OCI-LY3 (cell line): ENCODE measurements at regions not wholly inside any gene's neighbourhood (a gene's known extent, or its start where the extent isn't known, plus 50 kb on each side); places are given as distances from the start of the nearest gene placed in this dataset.

ENCODE experiments used
- H2AFZ ChIP-seq: fragments of 200-600, 300-600 bp; shearing (Covaris generic); 2 replicates; pipeline ENCODE4 v1.6.0; 2014; ENCODE audit warnings: antibody characterized with exemption, low read depth, low read length
- H3K27ac ChIP-seq: fragments of 200-600, 300-600 bp; sonication (generic); 2 replicates; pipeline ENCODE4 v1.5.1; 2014; ENCODE audit warnings: mild to moderate bottlenecking, low read length, moderate library complexity, mixed read lengths
- H3K27me3 ChIP-seq: fragments of 200-600, 300-600 bp; sonication (generic); 2 replicates; pipeline ENCODE4 v1.6.1; 2014; ENCODE audit warnings: low read depth, low read length, mixed read lengths
- H3K36me3 ChIP-seq: fragments of 200-600, 300-600 bp; sonication (generic); replicated peaks from 2 replicates; pipeline ENCODE3; 2014; ENCODE audit warnings: low read depth, low read length, mixed read lengths
- H3K4me1 ChIP-seq: fragments of 300-600, 200-600 bp; sonication (generic); 2 replicates; pipeline ENCODE4 v1.6.1; 2014; ENCODE audit warnings: low read length, mixed read lengths
- H3K4me2 ChIP-seq: fragments of 200-600, 300-600 bp; sonication (generic); 2 replicates; pipeline ENCODE4 v1.6.1; 2014; ENCODE audit warnings: low read length, mixed read lengths
- H3K4me3 ChIP-seq: fragments of 300-600, 200-600 bp; sonication (generic); 2 replicates; pipeline ENCODE4 v1.5.1; 2014; ENCODE audit warnings: antibody characterized with exemption, mild to moderate bottlenecking, low read length, moderate library complexity
- H3K79me2 ChIP-seq: fragments of 300-600, 200-600 bp; shearing (Covaris generic); 2 replicates; pipeline ENCODE4 v1.6.1; 2014; ENCODE audit warnings: mild to moderate bottlenecking, low read length, mixed read lengths
- H3K9ac ChIP-seq: fragments of 300-600, 200-600 bp; shearing (Covaris generic); 2 replicates; pipeline ENCODE4 v1.6.0; 2014; ENCODE audit warnings: mild to moderate bottlenecking, low read length, moderate library complexity
- H3K9me3 ChIP-seq: fragments of 200-600, 300-600 bp; shearing (Covaris generic); 2 replicates; pipeline ENCODE4 v1.6.1; 2014; ENCODE audit warnings: low read length, mixed read lengths; ENCODE audit not compliant: insufficient read depth
- H4K20me1 ChIP-seq: fragments of 200-600, 300-600 bp; sonication (generic); 2 replicates; pipeline ENCODE4 v1.6.1; 2016; ENCODE audit warnings: low read length, mixed read lengths; ENCODE audit not compliant: insufficient read depth
- EZH2phosphoT487 ChIP-seq: fragments of 200-600 bp; shearing (Covaris generic); IDR thresholded peaks from 2 replicates; pipeline ENCODE4 v1.6.1; 2018; ENCODE audit warnings: antibody characterized with exemption, mixed run types, low read depth
- TF ChIP-seq, protein P1 (sequence below): fragments of 200-600, 300-600 bp; sonication (generic); IDR thresholded peaks from 2 replicates; pipeline ENCODE4 v1.5.1; 2014; ENCODE audit warnings: antibody characterized with exemption, low read length, low read depth

DNA sequence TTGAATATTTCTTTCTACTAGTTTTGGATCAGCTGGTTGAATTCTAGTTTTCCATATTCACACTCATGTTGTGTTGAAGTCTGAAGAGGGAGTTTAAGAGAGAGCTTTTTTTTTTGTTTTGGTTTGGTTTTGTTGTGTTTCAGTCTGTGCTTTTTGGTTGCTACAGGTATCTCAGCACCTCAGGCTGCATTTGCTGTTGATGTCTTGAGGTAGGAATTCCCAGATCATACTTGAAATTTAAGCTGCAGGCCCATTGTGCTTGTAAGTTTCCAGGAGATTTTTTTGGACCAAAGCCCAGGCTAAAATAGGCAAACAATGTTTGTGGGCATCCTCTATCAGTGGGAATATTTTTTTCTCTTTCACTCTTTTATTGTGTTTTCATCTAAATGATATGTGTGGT is 190.2 kb upstream of the AGA start:
- Histone ChIP-seq H3K4me1 (no peaks in the 10 kb centered on the region), H3K27me3 (no peaks in the 10 kb centered on the region), H3K27ac (no peak overlapping the region), H3K79me2 (no peaks in the 10 kb centered on the region), H3K4me3 (no peak overlapping the region), H3K36me3 (no peaks in the 10 kb centered on the region), H3K9ac (no peak overlapping the region), H2AFZ (no peak overlapping the region), H3K4me2 (no peak overlapping the region), H3K9me3 (no peaks in the 10 kb centered on the region), H4K20me1 (no peaks in the 10 kb centered on the region)
- TF ChIP-seq EZH2phosphoT487, result no peak
- TF ChIP-seq, protein P1, sequence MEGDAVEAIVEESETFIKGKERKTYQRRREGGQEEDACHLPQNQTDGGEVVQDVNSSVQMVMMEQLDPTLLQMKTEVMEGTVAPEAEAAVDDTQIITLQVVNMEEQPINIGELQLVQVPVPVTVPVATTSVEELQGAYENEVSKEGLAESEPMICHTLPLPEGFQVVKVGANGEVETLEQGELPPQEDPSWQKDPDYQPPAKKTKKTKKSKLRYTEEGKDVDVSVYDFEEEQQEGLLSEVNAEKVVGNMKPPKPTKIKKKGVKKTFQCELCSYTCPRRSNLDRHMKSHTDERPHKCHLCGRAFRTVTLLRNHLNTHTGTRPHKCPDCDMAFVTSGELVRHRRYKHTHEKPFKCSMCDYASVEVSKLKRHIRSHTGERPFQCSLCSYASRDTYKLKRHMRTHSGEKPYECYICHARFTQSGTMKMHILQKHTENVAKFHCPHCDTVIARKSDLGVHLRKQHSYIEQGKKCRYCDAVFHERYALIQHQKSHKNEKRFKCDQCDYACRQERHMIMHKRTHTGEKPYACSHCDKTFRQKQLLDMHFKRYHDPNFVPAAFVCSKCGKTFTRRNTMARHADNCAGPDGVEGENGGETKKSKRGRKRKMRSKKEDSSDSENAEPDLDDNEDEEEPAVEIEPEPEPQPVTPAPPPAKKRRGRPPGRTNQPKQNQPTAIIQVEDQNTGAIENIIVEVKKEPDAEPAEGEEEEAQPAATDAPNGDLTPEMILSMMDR, result no peak

DNA sequence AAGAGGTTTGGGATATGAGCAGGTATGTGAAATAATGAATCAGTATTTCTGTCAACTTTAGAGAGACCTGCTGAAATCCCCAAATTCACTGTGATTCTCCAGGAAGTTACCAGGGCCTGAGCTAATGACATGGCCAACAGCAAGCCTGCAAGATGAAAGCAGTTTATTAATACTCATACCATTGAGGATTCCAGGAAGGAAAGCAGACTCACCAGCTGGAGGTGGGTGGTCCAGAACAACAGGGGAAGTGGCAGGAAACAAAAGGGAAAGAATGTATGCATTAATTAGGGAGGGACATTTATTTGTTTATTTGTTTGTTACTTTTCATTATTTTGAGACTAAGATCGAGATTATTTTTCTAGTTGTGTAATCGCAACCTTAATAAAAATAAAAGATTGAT is 196.6 kb upstream of the AGA start:
- Histone ChIP-seq H3K27me3 (no peaks in the 10 kb centered on the region), H3K36me3 (no peaks in the 10 kb centered on the region), H2AFZ (no peak overlapping the region), H3K4me2 (no peak overlapping the region), H3K4me1 (no peaks in the 10 kb centered on the region), H3K27ac (no peak overlapping the region), H3K4me3 (no peak overlapping the region), H3K79me2 (no peaks in the 10 kb centered on the region), H4K20me1 (no peaks in the 10 kb centered on the region), H3K9ac (no peak overlapping the region), H3K9me3 (no peaks in the 10 kb centered on the region)
- TF ChIP-seq, protein P1, result no peak
- no peak for TF ChIP-seq EZH2phosphoT487

DNA sequence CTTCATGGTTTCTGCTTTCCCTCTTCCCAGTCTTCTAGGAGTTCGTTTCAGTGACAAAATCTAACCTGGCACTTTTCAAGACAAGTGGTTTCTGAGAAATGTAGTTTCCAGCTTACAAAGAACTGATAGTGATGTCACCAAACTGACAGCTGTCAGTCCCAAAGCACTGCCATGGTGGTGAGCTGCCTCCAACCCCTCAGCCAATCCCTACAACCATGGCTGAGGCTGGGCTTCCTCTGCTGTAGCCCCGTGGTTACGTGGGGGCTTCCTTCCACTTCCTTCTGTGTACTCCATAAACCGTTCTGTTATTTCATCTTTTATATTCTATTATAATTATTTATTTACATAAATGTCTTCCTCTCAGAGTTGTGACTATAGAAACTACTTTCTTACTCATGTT is 198.6 kb upstream of the AGA start:
- no peak for TF ChIP-seq EZH2phosphoT487
- TF ChIP-seq, protein P1, result no peak

DNA sequence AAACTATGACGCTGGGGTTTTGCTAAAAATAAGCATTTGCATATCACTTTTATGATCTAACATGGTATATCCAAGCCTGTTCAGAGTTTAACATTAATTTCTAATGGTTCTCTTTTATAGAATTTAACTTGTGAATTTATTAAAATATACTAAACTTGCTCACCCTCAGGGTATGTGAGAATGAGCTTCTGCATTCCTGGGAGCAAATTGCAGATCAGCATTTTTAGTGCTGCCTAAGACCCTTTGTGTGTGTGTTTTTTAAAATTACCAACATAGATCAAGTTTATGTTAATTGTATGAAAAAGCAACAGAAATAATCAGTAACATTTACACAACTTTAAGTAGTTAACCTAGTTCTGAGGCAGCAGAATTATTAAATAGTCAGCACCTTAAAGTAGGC is 218.0 kb upstream of the AGA start:
- no peak overlapping the region for H3K9ac ChIP-seq
- no peak overlapping the region for H3K4me2 ChIP-seq
- H2AFZ ChIP-seq, result no peak overlapping the region
- H4K20me1 ChIP-seq, result no peaks in the 10 kb centered on the region
- 0 out of 2 replicates have a peak, but pooled peaks cover 5% of the 10 kb centered on the region for H3K9me3 ChIP-seq
- no peak overlapping the region for H3K27ac ChIP-seq
- no peaks in the 10 kb centered on the region for H3K27me3 ChIP-seq
- H3K4me1 ChIP-seq, result no peaks in the 10 kb centered on the region
- H3K4me3 ChIP-seq, result no peak overlapping the region
- H3K79me2 ChIP-seq, result no peaks in the 10 kb centered on the region
- TF ChIP-seq EZH2phosphoT487, result no peak
- TF ChIP-seq, protein P1, result no peak
- peaks cover 3% of the 10 kb centered on the region for H3K36me3 ChIP-seq

More for the DNA sequence above, 198.6 kb upstream of the AGA start:
- Histone ChIP-seq H2AFZ (no peak overlapping the region), H3K27ac (no peak overlapping the region), H3K36me3 (no peaks in the 10 kb centered on the region), H3K4me1 (no peaks in the 10 kb centered on the region), H3K27me3 (no peaks in the 10 kb centered on the region), H4K20me1 (no peaks in the 10 kb centered on the region), H3K79me2 (no peaks in the 10 kb centered on the region), H3K4me2 (no peak overlapping the region), H3K4me3 (no peak overlapping the region), H3K9ac (no peak overlapping the region), H3K9me3 (no peaks in the 10 kb centered on the region)
